GM18861 (cell line): ENCODE measurements at regions not wholly inside any gene's neighbourhood (a gene's known extent, or its start where the extent isn't known, plus 50 kb on each side); places are given as distances from the start of the nearest gene placed in this dataset.
"Not testable (repeated sequence)": the region's sequence is repeated elsewhere in the genome, so short reads cannot be mapped to it uniquely, and the experiment has no call there.

Experiments
- ATAC-seq: cut with Tn5 transposase; IDR thresholded peaks from one replicate; pipeline ENCODE4 v1.9.1; 2021; ENCODE audit not compliant: unreplicated experiment

DNA sequence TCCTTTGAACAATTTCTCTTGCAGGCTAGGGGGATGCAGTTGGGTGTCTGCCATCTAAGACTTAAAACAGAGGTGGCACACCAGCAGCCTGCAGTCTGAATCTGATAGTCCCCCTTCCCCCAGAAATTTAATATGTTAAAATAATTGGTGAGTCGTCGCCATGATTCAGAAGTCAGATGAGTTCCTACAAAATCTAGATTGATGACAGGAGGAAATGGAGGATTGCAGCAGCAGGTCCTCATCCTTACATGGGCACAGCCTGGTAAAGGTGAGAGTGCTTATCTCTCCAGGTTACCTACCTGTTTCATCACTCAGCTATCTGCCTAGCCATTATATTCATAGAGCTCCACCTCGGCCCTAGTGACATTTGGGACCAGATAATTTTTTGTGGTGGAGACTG lies 112.3 kb downstream of the PCSK1 start:
- ATAC-seq = no peak

DNA sequence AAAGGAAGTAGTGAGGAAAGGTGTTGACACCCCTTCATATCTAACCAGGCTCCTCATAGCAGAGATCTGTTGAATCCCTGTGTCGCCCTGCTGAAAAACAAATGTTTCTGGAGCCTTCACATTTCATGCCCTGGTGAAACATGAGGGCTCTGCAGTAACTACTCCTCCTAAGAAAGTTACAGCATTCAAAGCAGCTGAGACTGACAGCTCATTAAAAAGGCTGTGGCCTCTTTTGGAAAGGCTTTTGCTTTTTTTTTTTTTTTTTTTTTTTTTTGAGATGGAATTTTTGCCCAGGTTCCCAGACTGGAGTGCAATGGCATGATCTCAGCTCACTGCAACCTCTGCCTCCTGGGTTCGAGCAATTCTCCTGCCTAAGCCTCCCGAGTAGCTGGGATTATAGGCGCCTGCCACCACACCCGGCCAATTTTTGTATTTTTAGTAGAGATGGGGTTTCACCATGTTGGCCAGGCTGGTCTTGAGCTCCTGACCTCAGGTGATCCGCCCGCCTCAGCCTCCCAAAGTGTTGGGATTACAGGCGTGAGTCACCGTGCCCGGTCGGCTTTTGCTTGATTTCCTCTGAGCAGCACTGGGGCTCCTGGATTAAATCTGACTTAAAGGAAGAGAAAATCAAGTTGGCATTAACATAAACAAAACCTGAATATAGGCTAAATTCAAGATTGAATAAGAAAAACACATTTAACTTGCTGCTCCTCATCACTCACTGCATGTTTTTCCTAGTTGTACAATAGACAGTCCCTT lies 112.9 kb downstream of the PCSK1 start:
- not testable (repeated sequence) for ATAC-seq

- ATAC-seq = no peak
Measured at GRCh38 chr5:96318569-96319110, 114.4 kb downstream of the PCSK1 start.

DNA sequence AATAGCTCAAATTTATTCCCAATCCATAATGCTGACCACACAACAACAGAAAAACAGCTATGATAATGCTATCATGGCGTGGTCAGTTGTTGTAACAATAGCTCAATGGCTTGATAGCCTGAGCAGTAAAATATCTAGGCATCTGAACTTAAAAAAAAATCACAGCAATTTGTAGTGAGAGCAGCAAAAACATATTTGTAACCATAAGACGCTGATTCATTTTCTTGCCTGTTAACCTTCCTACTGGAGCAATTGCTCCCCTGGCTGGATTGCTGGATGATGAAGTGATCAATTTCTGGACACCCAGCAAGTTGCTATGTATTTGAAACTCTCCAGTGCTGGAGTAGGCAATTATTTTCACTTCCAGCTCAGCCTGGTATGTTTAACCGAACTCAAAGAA lies 115.1 kb downstream of the PCSK1 start:
- no peak for ATAC-seq

- no peak for ATAC-seq
Measured at GRCh38 chr5:96316487-96316886, 116.6 kb downstream of the PCSK1 start.

DNA sequence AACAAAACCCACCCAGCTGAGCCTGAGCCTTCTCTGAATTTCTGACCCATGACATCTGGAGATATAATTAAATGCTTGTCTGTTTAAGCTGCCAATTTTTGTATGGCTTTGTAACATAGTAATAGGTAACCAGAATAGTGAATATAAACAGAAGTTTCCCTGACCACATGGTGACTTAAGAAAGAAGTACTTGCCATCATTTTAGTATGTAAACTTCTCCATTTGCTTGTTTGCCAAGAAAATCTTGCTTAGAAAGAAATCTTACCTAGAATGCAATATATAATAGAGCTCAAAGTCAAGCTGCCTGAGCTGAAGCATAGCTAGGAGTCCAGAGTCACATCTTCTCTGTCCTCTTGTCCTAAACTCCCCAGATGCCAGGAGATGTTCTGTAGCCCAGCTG lies 117.0 kb downstream of the PCSK1 start:
- no peak for ATAC-seq

DNA sequence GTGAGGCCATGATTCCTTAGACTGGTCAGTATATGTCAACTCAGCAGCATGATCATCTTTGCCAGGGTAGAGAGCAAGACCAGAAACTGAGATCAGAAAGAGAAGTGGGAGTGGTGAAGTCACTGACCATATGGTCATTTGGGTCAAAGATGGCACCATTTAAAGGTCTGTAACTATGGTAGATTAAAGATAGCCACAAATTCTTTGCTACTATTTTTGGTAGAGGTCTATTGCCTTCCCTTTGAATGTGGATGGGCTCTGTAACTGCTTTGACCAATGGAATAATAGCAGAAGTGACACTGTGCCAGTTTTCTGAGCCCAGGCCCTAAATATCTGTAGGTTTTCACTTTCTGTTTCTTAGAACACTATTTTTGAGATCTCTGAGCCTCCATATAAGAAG lies 117.6 kb downstream of the PCSK1 start:
- peak; percentile 45 for ATAC-seq

- no peak for ATAC-seq
Measured at GRCh38 chr5:96312383-96312782, 120.7 kb downstream of the PCSK1 start.

- not testable (repeated sequence) for ATAC-seq
Measured at GRCh38 chr5:96307047-96307446, 126.0 kb downstream of the PCSK1 start.

DNA sequence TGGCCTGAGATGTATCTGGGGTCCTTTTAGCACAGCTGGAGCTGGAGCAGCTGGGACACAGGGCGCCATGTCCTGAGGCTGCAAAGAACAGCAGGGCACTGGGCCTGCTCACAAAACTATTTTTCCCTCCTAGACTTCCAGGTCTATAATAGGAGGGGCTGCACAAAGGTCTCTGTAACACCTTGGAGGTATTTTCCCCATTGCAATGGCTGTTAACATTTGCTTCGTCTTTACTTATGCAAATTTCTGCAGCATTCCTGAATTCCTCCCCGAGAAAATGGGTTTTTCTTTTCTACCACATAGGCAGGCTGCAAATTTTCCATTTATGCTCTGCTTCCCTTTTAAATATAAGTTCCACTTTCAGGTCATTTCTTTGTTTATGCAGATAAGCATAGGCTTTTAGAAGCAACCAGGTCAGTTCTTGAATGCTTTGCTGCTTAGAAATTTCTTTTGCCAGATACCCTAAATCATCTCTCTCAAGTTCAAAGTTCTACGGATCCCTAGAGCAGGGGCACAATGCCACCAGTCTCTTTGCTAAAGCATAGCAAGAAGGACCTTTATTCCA lies 130.8 kb downstream of the PCSK1 start:
- no peak for ATAC-seq

- ATAC-seq = no peak
Measured at GRCh38 chr5:96300976-96301375, 132.1 kb downstream of the PCSK1 start.

DNA sequence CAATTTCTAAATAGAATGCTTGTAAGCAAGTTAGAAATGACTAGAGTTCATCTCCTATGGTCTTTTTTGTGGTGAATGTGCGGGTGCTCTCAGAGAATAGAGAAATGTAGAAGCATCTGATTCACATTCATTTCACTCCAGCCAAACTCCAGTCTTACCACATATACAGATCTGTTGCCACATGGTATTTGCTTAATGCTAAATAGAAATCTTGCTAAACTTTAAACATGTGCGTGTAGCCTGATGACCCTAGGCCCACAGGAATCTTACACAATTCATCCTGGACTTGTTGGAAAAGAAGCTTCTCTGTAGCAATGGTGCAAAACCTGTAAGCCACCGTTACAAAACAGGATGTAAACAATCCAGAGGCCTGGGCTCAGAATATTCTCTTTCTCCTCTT lies 135.2 kb downstream of the PCSK1 start:
- ATAC-seq = no peak

GRCh38 chr5:96297290-96297689 lies 135.8 kb downstream of the PCSK1 start:
- ATAC-seq = no peak

GRCh38 chr5:96294884-96295202 lies 138.2 kb downstream of the PCSK1 start:
- no peak for ATAC-seq

DNA sequence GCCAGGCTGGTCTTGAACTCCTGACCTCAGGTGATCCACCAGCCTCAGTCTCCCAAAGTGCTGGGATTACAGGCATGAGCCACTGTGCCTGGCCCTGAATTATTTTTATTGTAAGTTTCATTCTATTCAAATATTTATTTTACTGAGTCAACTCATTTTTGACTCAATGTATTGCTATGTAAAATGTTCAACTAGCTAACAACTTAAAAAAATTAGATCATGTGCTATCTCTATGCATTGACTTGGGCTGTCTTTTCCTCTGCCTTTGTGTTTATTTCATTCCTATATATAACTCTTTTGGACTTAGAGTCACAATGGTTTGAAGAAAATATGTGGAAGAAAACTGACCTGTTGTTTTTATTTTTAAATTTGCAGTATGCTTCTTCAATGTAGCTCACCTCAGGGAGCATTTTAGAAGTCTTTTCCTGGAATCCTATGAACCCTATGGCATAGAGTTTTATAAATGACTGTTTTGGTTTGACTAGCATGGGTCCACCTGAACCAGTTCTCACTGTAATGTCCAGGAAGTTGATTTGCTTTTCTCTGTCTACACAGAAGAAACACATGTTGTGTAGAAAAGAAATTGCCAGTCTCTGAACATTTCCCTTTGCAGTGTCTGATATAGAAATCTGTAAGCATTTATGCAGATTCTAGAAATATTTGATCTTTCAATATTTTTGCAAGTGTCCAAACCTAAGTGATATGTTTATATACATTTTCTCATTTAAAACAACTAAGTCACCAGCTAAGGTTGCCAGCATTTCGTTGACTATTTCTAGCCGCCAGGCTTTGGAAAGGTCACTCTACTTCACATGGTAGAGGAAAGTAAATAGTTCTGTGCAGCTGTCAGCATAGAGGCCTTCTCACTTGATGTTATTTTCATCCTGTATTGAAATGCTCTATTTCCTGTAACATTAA lies 138.8 kb downstream of the PCSK1 start:
- no peak for ATAC-seq

- ATAC-seq = no peak
Measured at GRCh38 chr5:96292582-96293247, 140.3 kb downstream of the PCSK1 start.

GRCh38 chr5:96289287-96289686 lies 143.8 kb downstream of the PCSK1 start:
- not testable (repeated sequence) for ATAC-seq

- ATAC-seq = no peak
Measured at GRCh38 chr5:96288845-96289185, 144.2 kb downstream of the PCSK1 start.

DNA sequence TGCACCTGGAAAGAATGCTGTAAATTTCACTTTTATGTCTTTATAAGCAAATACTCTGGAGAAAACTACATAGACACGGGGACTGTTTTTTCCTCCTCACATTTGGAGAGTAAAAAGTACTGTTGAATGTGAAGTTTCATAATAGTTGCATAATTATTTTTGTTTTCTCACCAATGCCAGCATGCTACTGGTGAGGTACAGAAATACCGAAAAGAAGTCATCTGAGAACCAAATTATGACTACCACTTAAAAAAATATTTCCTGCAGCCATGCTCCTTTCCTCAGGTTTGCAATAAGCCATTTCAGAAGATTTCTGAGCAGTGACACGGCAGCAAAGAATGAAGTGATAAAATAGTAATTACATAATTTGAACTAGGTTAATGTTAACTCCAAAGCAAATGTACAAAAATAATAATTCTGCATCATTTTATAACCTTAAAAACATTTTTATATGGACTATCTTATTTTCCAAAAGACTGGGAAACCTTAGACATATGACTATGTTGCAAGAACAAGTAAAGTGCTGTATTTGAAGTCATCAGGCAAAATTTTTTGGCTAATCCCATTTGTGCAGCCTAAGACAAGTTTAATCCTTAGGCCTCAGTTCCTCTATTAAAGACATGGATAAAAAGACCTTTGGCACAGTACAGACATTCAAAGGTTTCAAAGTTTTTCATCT lies 144.7 kb downstream of the PCSK1 start:
- ATAC-seq = no peak

GRCh38 chr5:96287136-96287535 lies 145.9 kb downstream of the PCSK1 start:
- no peak for ATAC-seq

GRCh38 chr5:96285823-96286222 lies 147.2 kb downstream of the PCSK1 start:
- no peak for ATAC-seq
